ENCODE measurements at regions not wholly inside any gene's neighbourhood (a gene's known extent, or its start where the extent isn't known, plus 50 kb on each side); places are given as distances from the start of the nearest gene placed in this dataset.

GRCh38 chr6:8655670-8656454 is 220.5 kb upstream of the SLC35B3 start:
- intact Hi-C loops (cut with micrococcal nuclease; ENCODE audit: unreplicated experiment) (no loop called here), in situ Hi-C loops (cut with HindIII; ENCODE audit: low pct_unique_long_range_greater_than_20kb, low sequenced_read_pairs) (no loop called here)
- Histone ChIP-seq H3K4me1 (ENCODE audit: control insufficient read depth, insufficient read depth, low read length) (no peaks in the 10 kb centered on the region), H3K27ac (ENCODE audit: low read length) (no peak overlapping the region), H3K4me3 (ENCODE audit: low read depth in 2 of 2, low read length in 2 of 2) (no peak overlapping the region), H3K27me3 (ENCODE audit: control insufficient read depth, insufficient read depth, low read length) (peaks cover 5% of the 10 kb centered on the region; the same call in 1 of the 2 replicates), H3K9me3 (ENCODE audit: control insufficient read depth, insufficient read depth, low read depth, low read length) (no peaks in the 10 kb centered on the region), H3K36me3 (ENCODE audit: control insufficient read depth, insufficient read depth, low read length) (no peaks in the 10 kb centered on the region)
- no peak for TF ChIP-seq REST (IDR thresholded peaks at IDR 0.05; ENCODE audit: insufficient read depth in 1 of 2, low read depth in 2 of 2, low read length in 1 of 2)
- no peak for TF ChIP-seq CTCF (IDR thresholded peaks at IDR 0.05)
- TF ChIP-seq POLR2AphosphoS5 (IDR thresholded peaks at IDR 0.05; ENCODE audit: low read depth, low read length), result no peak
- TF ChIP-seq TCF7L2 (IDR thresholded peaks at IDR 0.05; ENCODE audit: low read depth, low read length), result no peak
- no peak for TF ChIP-seq SIN3A (IDR thresholded peaks at IDR 0.05; ENCODE audit: borderline replicate concordance, insufficient read depth, low read depth, low read length)
- no TSS peak for BruUV-seq (replicated peaks)
- POLR2A ChIA-PET, result no interaction called here
- DNase-seq (ENCODE audit: low read depth, low spot score) (no peak), ATAC-seq (no peak)
- CTCF ChIA-PET, result no interaction called here

- H3K27ac ChIP-seq (ENCODE audit: low read length), result no peak overlapping the region
- in situ Hi-C loops (cut with HindIII; ENCODE audit: low pct_unique_long_range_greater_than_20kb, low sequenced_read_pairs) (no loop called here), intact Hi-C loops (cut with micrococcal nuclease; ENCODE audit: unreplicated experiment) (no loop called here)
- ChIA-PET POLR2A (no interaction called here), CTCF (no interaction called here)
- H3K36me3 ChIP-seq (ENCODE audit: control insufficient read depth, insufficient read depth, low read length), result no peaks in the 10 kb centered on the region
- H3K9me3 ChIP-seq (ENCODE audit: control insufficient read depth, insufficient read depth, low read depth, low read length), result no peaks in the 10 kb centered on the region
- no peak for DNase-seq (ENCODE audit: low read depth, low spot score)
- TF ChIP-seq SIN3A (IDR thresholded peaks at IDR 0.05; ENCODE audit: borderline replicate concordance, insufficient read depth, low read depth, low read length), result no peak
- no peak for TF ChIP-seq REST (IDR thresholded peaks at IDR 0.05; ENCODE audit: insufficient read depth in 1 of 2, low read depth in 2 of 2, low read length in 1 of 2)
- TF ChIP-seq TCF7L2 (IDR thresholded peaks at IDR 0.05; ENCODE audit: low read depth, low read length), result no peak
- no peak for TF ChIP-seq POLR2AphosphoS5 (IDR thresholded peaks at IDR 0.05; ENCODE audit: low read depth, low read length)
- no peak for TF ChIP-seq CTCF (IDR thresholded peaks at IDR 0.05)
- no peak for ATAC-seq
- no peak overlapping the region for H3K4me3 ChIP-seq (ENCODE audit: low read depth in 2 of 2, low read length in 2 of 2)
- no TSS peak for BruUV-seq (replicated peaks)
- H3K27me3 ChIP-seq (ENCODE audit: control insufficient read depth, insufficient read depth, low read length), result peaks cover 4% of the 10 kb centered on the region; the same call in 1 of the 2 replicates
- H3K4me1 ChIP-seq (ENCODE audit: control insufficient read depth, insufficient read depth, low read length), result no peaks in the 10 kb centered on the region
Measured at GRCh38 chr6:8652710-8653109, 217.4 kb upstream of the SLC35B3 start.

Data from Panc1 (cell line).